Astrocyte of the cerebellum (primary cell): ENCODE measurements at regions not wholly inside any gene's neighbourhood (a gene's known extent, or its start where the extent isn't known, plus 50 kb on each side); places are given as distances from the start of the nearest gene placed in this dataset.

Source experiments
- DNase-seq: peaks from one replicate; pipeline ENCODE4 v3.0.0-alpha.2; 2011; ENCODE audit warnings: low read depth
- H3K4me3 ChIP-seq: 2 replicates; pipeline ENCODE4 v1.5.1; 2011; ENCODE audit warnings: mild to moderate bottlenecking, low read depth, low read length, moderate library complexity
- in situ Hi-C: cut with HindIII; loops from 2 replicates; pipeline ENCODE4 v1.10.0; 2017; ENCODE audit warnings: low sequenced_read_pairs
- TF ChIP-seq, protein P1 (sequence below): IDR thresholded peaks from 2 replicates; pipeline ENCODE4 v1.5.1; 2012; ENCODE audit warnings: low read length, low read depth, moderate library complexity, mild to moderate bottlenecking; ENCODE audit errors: missing control alignments

DNA sequence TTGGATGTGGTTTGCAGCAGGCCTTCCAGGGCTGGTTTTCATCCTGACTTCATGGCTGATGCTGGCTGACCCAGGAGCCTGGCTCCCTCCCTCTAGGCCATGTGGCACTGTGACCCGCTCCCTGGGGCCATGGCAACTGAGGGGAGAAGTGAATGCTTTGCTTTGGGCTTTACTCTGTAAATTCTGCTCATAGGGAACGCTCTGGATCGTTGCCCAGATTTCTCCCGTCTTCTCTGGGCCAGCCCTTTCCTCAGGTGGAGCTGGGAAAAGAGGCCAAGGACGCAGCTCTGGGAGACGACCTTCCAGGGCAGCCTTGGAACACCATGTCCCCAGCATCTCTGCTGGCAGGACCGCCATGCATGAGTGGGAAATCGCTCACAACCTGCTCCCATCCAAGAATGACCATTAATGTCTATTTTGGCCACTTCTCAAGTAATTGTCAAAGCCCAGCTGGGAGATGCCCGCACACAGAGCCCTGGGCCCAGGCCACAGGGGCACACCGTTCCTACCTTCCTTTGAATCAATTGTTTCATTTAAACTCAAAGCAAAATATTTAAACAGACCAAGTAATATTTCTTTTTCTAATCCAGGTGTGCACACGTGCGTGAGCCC, 321.8 kb downstream of the TEX29 start:
- in situ Hi-C loops = no loop called here
- TF ChIP-seq, protein P1, sequence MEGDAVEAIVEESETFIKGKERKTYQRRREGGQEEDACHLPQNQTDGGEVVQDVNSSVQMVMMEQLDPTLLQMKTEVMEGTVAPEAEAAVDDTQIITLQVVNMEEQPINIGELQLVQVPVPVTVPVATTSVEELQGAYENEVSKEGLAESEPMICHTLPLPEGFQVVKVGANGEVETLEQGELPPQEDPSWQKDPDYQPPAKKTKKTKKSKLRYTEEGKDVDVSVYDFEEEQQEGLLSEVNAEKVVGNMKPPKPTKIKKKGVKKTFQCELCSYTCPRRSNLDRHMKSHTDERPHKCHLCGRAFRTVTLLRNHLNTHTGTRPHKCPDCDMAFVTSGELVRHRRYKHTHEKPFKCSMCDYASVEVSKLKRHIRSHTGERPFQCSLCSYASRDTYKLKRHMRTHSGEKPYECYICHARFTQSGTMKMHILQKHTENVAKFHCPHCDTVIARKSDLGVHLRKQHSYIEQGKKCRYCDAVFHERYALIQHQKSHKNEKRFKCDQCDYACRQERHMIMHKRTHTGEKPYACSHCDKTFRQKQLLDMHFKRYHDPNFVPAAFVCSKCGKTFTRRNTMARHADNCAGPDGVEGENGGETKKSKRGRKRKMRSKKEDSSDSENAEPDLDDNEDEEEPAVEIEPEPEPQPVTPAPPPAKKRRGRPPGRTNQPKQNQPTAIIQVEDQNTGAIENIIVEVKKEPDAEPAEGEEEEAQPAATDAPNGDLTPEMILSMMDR = no peak

DNA sequence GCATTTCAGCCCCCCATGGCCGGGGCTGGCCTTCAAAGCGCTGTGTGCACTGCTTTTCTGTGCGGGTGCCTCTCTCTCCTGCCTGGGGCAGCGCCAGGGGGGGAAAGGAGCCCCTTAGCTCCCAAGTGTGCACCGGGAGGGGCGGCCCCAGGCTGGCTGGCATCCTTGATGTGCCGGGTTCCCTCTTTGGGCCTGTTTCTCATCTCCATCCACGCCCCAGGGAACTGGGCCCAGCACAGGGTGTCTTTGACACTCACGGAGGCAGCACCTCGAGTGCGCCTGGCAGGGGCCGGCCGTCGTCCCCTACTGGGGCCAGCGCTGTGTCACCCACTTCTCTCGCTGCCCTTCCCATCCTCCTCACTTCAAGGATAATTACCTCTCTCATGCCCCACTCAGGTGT, 324.3 kb downstream of the TEX29 start:
- no peak for DNase-seq
- in situ Hi-C loops = no loop called here
- H3K4me3 ChIP-seq = no peak overlapping the region
- TF ChIP-seq, protein P1 = no peak

More for the DNA sequence above, 321.8 kb downstream of the TEX29 start:
- no peak overlapping the region for H3K4me3 ChIP-seq
- DNase-seq = no peak

DNA sequence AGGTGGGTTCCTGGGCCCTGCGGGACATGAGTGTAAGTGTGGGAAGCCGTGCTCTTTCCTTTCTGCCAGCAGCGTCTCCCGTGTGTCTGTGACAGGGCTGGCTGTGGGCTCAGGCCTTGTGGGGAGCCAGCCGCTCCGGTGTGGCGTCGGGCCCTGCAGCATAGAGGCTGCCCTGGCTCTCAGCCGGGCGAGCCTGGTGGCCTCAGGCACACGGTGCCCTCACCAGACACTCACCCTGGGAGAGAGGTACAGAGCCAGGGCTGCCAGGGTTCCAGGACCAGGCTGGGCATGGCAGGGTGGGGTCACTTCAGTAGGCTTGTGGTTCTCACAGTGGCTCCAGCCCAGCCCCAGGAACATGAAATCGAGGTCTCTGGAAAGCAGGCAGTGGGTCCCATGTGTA, 324.8 kb downstream of the TEX29 start:
- TF ChIP-seq, protein P1 = no peak
- in situ Hi-C loops = no loop called here
- DNase-seq = no peak
- H3K4me3 ChIP-seq = no peak overlapping the region

DNA sequence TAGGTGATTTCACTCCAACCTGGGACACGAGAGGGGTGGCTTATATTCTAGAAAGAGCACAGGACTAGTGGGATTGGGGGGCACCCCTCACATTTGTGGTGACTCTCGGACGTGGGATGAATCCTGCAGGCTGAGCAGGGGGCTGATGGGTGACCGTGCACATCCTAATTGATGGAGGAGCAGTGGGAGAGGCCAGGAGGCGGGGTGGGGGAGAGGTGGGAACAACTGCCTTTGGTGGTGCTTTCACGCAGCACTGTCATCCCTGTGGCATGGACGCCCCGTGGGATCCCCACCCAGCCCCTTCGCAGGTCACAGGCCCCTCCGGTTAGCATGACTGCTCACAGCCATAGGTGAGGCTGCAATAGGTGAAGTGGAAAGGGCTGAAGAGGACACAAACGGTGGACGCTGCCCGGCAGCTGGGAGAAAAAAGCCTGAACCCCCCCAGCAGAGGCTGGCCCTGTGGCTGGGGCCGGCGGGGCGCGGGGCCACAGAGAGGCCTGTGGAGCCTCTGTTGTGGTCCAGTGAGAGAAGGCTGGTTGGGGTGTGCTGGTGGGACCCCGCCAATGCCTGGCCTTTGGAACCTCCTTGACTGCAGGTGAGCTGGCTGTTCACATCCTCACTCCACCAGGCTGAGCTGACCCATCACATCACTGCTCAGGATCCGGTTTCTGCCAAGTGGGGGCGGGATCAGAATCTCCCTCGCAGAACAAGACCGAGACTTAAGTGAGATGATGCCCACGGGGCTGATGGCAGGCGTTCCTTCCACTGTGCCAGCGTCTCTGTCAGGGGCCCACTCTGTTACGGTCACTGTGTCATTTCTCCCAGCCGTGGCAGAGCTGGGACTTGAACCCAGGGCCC, 325.4 kb downstream of the TEX29 start:
- TF ChIP-seq, protein P1 = no peak
- no peak overlapping the region for H3K4me3 ChIP-seq
- DNase-seq = no peak
- in situ Hi-C loops = no loop called here

DNA sequence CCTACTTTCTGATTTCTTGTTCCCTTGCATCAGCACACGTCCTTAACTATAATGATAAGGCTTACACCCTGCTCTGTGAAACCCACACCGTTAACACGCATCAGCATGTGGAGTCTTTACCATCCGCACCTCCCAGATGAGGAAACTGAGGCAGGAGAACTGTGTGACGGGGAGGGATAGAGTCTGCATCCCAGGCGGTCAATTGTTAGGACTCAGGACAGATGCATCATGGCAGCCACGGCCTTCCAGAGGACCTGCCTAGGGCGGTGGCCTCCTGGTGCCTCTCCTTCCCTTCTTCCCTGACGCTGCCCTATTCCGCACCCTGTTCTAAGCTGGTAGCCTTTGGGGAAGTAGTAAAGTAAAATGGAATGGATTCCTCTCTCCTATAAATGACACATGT, 326.0 kb downstream of the TEX29 start:
- in situ Hi-C loops = no loop called here
- TF ChIP-seq, protein P1 = no peak
- DNase-seq = no peak
- no peak overlapping the region for H3K4me3 ChIP-seq

DNA sequence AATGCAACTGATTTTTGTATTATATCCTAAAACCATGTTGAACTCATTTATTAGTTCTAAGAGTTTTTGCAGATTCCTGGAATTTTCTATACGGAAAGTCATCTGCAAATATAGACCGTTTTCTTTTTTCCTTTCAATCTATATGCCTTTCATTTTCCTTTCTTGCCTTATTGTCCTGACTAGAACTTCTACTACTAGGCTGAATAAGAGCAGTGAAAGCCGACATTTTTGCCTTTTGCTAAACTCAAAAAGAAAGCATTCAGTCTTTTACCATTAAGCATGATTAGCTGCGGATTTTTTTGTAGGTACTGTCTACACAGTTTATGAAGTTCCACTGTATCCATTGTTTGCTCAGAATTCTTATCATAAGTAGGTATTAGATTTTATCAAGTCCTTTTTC, 328.4 kb downstream of the TEX29 start:
- in situ Hi-C loops = no loop called here
- no peak for DNase-seq
- no peak overlapping the region for H3K4me3 ChIP-seq
- TF ChIP-seq, protein P1 = no peak
